ENCODE measurements at regions not wholly inside any gene's neighbourhood (a gene's known extent, or its start where the extent isn't known, plus 50 kb on each side); places are given as distances from the start of the nearest gene placed in this dataset.

DNA sequence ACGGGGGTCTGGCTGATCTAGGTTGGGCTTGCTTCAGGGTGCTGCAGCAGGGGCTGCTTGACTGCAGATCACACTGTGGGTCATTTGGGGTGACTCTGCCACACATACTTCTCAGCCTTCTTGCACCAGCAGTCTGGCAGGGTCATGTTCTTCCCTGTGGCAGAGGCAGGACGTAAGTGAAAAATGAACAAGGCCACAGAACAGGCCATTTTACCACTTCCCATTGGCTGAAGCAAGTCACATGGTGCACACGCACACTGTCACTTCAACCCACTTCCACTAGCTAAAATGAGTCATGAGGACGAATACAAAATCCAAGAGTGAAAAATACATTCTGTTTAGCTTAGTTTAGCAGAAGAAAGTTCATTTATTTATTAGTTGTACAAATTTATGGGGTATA lies 168.6 kb upstream of the GGTLC1 start:
- TF ChIP-seq, protein P1, sequence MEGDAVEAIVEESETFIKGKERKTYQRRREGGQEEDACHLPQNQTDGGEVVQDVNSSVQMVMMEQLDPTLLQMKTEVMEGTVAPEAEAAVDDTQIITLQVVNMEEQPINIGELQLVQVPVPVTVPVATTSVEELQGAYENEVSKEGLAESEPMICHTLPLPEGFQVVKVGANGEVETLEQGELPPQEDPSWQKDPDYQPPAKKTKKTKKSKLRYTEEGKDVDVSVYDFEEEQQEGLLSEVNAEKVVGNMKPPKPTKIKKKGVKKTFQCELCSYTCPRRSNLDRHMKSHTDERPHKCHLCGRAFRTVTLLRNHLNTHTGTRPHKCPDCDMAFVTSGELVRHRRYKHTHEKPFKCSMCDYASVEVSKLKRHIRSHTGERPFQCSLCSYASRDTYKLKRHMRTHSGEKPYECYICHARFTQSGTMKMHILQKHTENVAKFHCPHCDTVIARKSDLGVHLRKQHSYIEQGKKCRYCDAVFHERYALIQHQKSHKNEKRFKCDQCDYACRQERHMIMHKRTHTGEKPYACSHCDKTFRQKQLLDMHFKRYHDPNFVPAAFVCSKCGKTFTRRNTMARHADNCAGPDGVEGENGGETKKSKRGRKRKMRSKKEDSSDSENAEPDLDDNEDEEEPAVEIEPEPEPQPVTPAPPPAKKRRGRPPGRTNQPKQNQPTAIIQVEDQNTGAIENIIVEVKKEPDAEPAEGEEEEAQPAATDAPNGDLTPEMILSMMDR (conservative IDR thresholded peaks at IDR 0.05 in 1 of 2, IDR thresholded peaks at IDR 0.05 in 1 of 2; ENCODE audit: low read depth in 1 of 2, low read length in 2 of 2): no peak
- no peak for TF ChIP-seq EZH2 (IDR thresholded peaks at IDR 0.05; ENCODE audit: low read length, missing control alignments)
